Skin epidermis (tissue), 12 donors: ENCODE measurements at regions not wholly inside any gene's neighbourhood (a gene's known extent, or its start where the extent isn't known, plus 50 kb on each side); places are given as distances from the start of the nearest gene placed in this dataset.

ENCODE experiments used
- H3K27ac ChIP-seq, 21 experiments: fragments of 200-600 bp; sonication (generic) in 11 of 21; one replicate each; pipeline ENCODE4 v1.5.0; 2020; ENCODE audit warnings: mild to moderate bottlenecking in 3 of 21, inconsistent platforms in 2 of 21, moderate library complexity in 2 of 21
- H3K4me3 ChIP-seq, 7 experiments: fragments of 200-600 bp; sonication (generic) in 2 of 7; one replicate each; pipeline ENCODE4 v1.5.0; 2020; ENCODE audit warnings: inconsistent platforms in 2 of 7, mild to moderate bottlenecking in 2 of 7, moderate library complexity in 1 of 7

- no peak overlapping the region for H3K27ac ChIP-seq
These were observed 1525.1 kb downstream of the CDH11 start for GRCh38 chr16:63596716-63597115.

GRCh38 chr16:63592852-63593251 is 1529.0 kb downstream of the CDH11 start:
- Histone ChIP-seq H3K27ac (no peak overlapping the region), H3K4me3 (no peak overlapping the region)

More at GRCh38 chr16:63596716-63597115, 1525.1 kb downstream of the CDH11 start:
- no peak overlapping the region for H3K4me3 ChIP-seq

- H3K4me3 ChIP-seq, result no peak overlapping the region
- no peak overlapping the region for H3K27ac ChIP-seq
These were observed 1540.3 kb downstream of the CDH11 start for GRCh38 chr16:63581570-63581969.

GRCh38 chr16:63578791-63579190 is 1542.6 kb upstream of the CDH8 start:
- Histone ChIP-seq H3K4me3 (no peak overlapping the region), H3K27ac (no peak overlapping the region)

- no peak overlapping the region for H3K4me3 ChIP-seq
- no peak overlapping the region for H3K27ac ChIP-seq
These were observed 1541.7 kb upstream of the CDH8 start for GRCh38 chr16:63577891-63578290.

GRCh38 chr16:63575041-63575440 is 1538.8 kb upstream of the CDH8 start:
- Histone ChIP-seq H3K27ac (no peak overlapping the region), H3K4me3 (no peak overlapping the region)

GRCh38 chr16:63568164-63568563 is 1531.9 kb upstream of the CDH8 start:
- no peak overlapping the region for H3K4me3 ChIP-seq
- no peak overlapping the region for H3K27ac ChIP-seq

- Histone ChIP-seq H3K27ac (no peak overlapping the region), H3K4me3 (no peak overlapping the region)
These were observed 1527.7 kb upstream of the CDH8 start for GRCh38 chr16:63563819-63564505.

GRCh38 chr16:63553980-63554379 is 1517.7 kb upstream of the CDH8 start:
- Histone ChIP-seq H3K4me3 (no peak overlapping the region), H3K27ac (no peak overlapping the region)

GRCh38 chr16:63539276-63539675 is 1503.0 kb upstream of the CDH8 start:
- no peak overlapping the region for H3K27ac ChIP-seq
- H3K4me3 ChIP-seq, result no peak overlapping the region

GRCh38 chr16:63530974-63531373 is 1494.7 kb upstream of the CDH8 start:
- Histone ChIP-seq H3K27ac (no peak overlapping the region), H3K4me3 (no peak overlapping the region)

- Histone ChIP-seq H3K27ac (no peak overlapping the region), H3K4me3 (no peak overlapping the region)
These were observed 1494.0 kb upstream of the CDH8 start for GRCh38 chr16:63530208-63530607.

GRCh38 chr16:63527404-63527803 is 1491.2 kb upstream of the CDH8 start:
- Histone ChIP-seq H3K4me3 (no peak overlapping the region), H3K27ac (no peak overlapping the region)

- Histone ChIP-seq H3K4me3 (no peak overlapping the region), H3K27ac (no peak overlapping the region)
These were observed 1480.2 kb upstream of the CDH8 start for GRCh38 chr16:63516394-63516793.

- H3K4me3 ChIP-seq, result no peak overlapping the region
- no peak overlapping the region for H3K27ac ChIP-seq
These were observed 1476.7 kb upstream of the CDH8 start for GRCh38 chr16:63512910-63513309.

GRCh38 chr16:63497408-63497807 is 1461.2 kb upstream of the CDH8 start:
- H3K27ac ChIP-seq, result no peak overlapping the region
- no peak overlapping the region for H3K4me3 ChIP-seq

GRCh38 chr16:63496282-63496681 is 1460.0 kb upstream of the CDH8 start:
- Histone ChIP-seq H3K27ac (no peak overlapping the region), H3K4me3 (no peak overlapping the region)

GRCh38 chr16:63488955-63489354 is 1452.7 kb upstream of the CDH8 start:
- H3K4me3 ChIP-seq, result no peak overlapping the region
- H3K27ac ChIP-seq, result no peak overlapping the region

GRCh38 chr16:63481060-63481459 is 1444.8 kb upstream of the CDH8 start:
- no peak overlapping the region for H3K4me3 ChIP-seq
- H3K27ac ChIP-seq, result no peak overlapping the region

- Histone ChIP-seq H3K27ac (no peak overlapping the region), H3K4me3 (no peak overlapping the region)
These were observed 1437.5 kb upstream of the CDH8 start for GRCh38 chr16:63473725-63474124.

- no peak overlapping the region for H3K27ac ChIP-seq
- no peak overlapping the region for H3K4me3 ChIP-seq
These were observed 1431.3 kb upstream of the CDH8 start for GRCh38 chr16:63467513-63467912.

- Histone ChIP-seq H3K4me3 (no peak overlapping the region), H3K27ac (no peak overlapping the region)
These were observed 1426.1 kb upstream of the CDH8 start for GRCh38 chr16:63462316-63462715.
